Keratinocyte (primary cell): ENCODE measurements at regions not wholly inside any gene's neighbourhood (a gene's known extent, or its start where the extent isn't known, plus 50 kb on each side); places are given as distances from the start of the nearest gene placed in this dataset.

Experiments used
- DNase-seq: peaks from one replicate; pipeline ENCODE4 v3.0.0-alpha.2; 2011; ENCODE audit warnings: low read depth, missing footprints, low spot score
- FAIRE-seq: peaks from 2 replicates; lab custom pipeline; 2011; peaks lifted over from hg19 to GRCh38; lab: Jason Lieb, UNC
- H2AFZ ChIP-seq: 2 replicates; pipeline ENCODE4 v1.6.0; 2012; ENCODE audit warnings: low read length, control low read depth, inconsistent platforms; ENCODE audit not compliant: control insufficient read depth
- H3K27ac ChIP-seq: 2 replicates; pipeline ENCODE4 v1.5.1; 2011; ENCODE audit warnings: low read length; ENCODE audit not compliant: control insufficient read depth, insufficient read depth
- H3K27me3 ChIP-seq: 3 replicates; pipeline ENCODE4 v1.6.0; 2011; ENCODE audit warnings: low read length; ENCODE audit not compliant: control insufficient read depth, insufficient read depth; ENCODE audit errors: extremely low read depth
- H3K36me3 ChIP-seq, 2 experiments: 2 replicates in 1 of 2; 3 replicates in 1 of 2; pipeline ENCODE4 v1.5.1; 2011; ENCODE audit warnings: low read length in 2 of 2, mild to moderate bottlenecking in 1 of 2; ENCODE audit not compliant: control insufficient read depth in 2 of 2, insufficient read depth in 2 of 2; ENCODE audit errors: extremely low read depth in 1 of 2
- H3K4me1 ChIP-seq: 3 replicates; pipeline ENCODE4 v1.5.1; 2011; ENCODE audit warnings: low read length; ENCODE audit not compliant: control insufficient read depth, insufficient read depth; ENCODE audit errors: extremely low read depth
- H3K4me2 ChIP-seq: 3 replicates; pipeline ENCODE4 v1.6.0; 2011; ENCODE audit warnings: low read depth, low read length; ENCODE audit not compliant: control insufficient read depth, insufficient read depth; ENCODE audit errors: extremely low read depth
- H3K4me3 ChIP-seq, 3 experiments: fragments of 200-600 bp in 1 of 3; sonication (generic) in 1 of 3; 2 replicates in 2 of 3; 3 replicates in 1 of 3; pipeline ENCODE4 v1.5.1; 2011 to 2016; ENCODE audit warnings: low read length in 3 of 3, mild to moderate bottlenecking in 3 of 3, control low read depth in 2 of 3, inconsistent platforms in 1 of 3, low read depth in 1 of 3, mixed read lengths in 1 of 3, mixed run types in 1 of 3, moderate library complexity in 1 of 3; ENCODE audit not compliant: control insufficient read depth in 2 of 3, insufficient read depth in 2 of 3; ENCODE audit errors: extremely low read depth in 1 of 3
- H3K79me2 ChIP-seq: 2 replicates; pipeline ENCODE4 v1.6.0; 2012; ENCODE audit warnings: low read length; ENCODE audit not compliant: control insufficient read depth, insufficient read depth
- H3K9ac ChIP-seq: 3 replicates; pipeline ENCODE4 v1.6.0; 2011; ENCODE audit warnings: low read length; ENCODE audit not compliant: control insufficient read depth, insufficient read depth; ENCODE audit errors: extremely low read depth
- H3K9me1 ChIP-seq: 3 replicates; pipeline ENCODE4 v1.6.0; 2011; ENCODE audit warnings: low read length; ENCODE audit not compliant: control insufficient read depth, insufficient read depth; ENCODE audit errors: extremely low read depth
- H3K9me3 ChIP-seq: 2 replicates; pipeline ENCODE4 v1.5.1; 2012; ENCODE audit warnings: low read depth, low read length; ENCODE audit not compliant: control insufficient read depth
- H4K20me1 ChIP-seq: 3 replicates; pipeline ENCODE4 v1.6.0; 2011; ENCODE audit warnings: low read length; ENCODE audit not compliant: control insufficient read depth, insufficient read depth; ENCODE audit errors: extremely low read depth
- CTCF ChIP-seq, 3 experiments: IDR thresholded peaks in 1 of 3; conservative IDR thresholded peaks in 1 of 3; optimal IDR thresholded peaks in 1 of 3; 2 replicates in 2 of 3; 3 replicates in 1 of 3; pipeline versions ENCODE3 to v1.5.1; 2011; ENCODE audit warnings: low read length in 3 of 3, mild to moderate bottlenecking in 3 of 3, moderate library complexity in 2 of 3, control low read depth in 1 of 3, inconsistent platforms in 1 of 3; ENCODE audit not compliant: insufficient read depth in 2 of 3; ENCODE audit errors: extremely low read depth in 1 of 3
- EZH2 ChIP-seq: IDR thresholded peaks from one replicate; pipeline ENCODE4 v1.6.1; 2012; ENCODE audit warnings: inconsistent platforms, mild to moderate bottlenecking, low read length, moderate library complexity
- dilution Hi-C: fragments of 300-500 bp; cut with MboI; formaldehyde crosslinking; loops from one replicate; pipeline ENCODE4 v1.7.0; 2020; ENCODE audit warnings: low sequenced_read_pairs; ENCODE audit not compliant: extremely low pct_ligation_motif_present

- dilution Hi-C loops, result no loop called here
- H3K79me2 ChIP-seq, result no peaks in the 10 kb centered on the region
- DNase-seq (no peak), FAIRE-seq (no peak)
- no peaks in the 10 kb centered on the region for H3K27me3 ChIP-seq
- H3K9me3 ChIP-seq, result no peaks in the 10 kb centered on the region
- no peaks in the 10 kb centered on the region for H3K9me1 ChIP-seq
- H3K27ac ChIP-seq, result no peak overlapping the region
- no peak overlapping the region for H2AFZ ChIP-seq
- no peaks in the 10 kb centered on the region for H3K36me3 ChIP-seq
- H3K4me2 ChIP-seq, result no peak overlapping the region
- H3K4me3 ChIP-seq, result no peak overlapping the region
- no peak overlapping the region for H3K9ac ChIP-seq
- TF ChIP-seq CTCF (optimal IDR thresholded peaks at IDR 0.05 in 1 of 3, IDR thresholded peaks at IDR 0.05 in 1 of 3, conservative IDR thresholded peaks at IDR 0.05 in 1 of 3; ENCODE audit: extremely low read depth in 1 of 3, insufficient read depth in 2 of 3, low read length in 3 of 3) (no peak), EZH2 (no peak)
- H4K20me1 ChIP-seq, result no peaks in the 10 kb centered on the region
- H3K4me1 ChIP-seq, result no peaks in the 10 kb centered on the region
Measured at GRCh38 chr1:78292361-78292760, 198.4 kb upstream of the PTGFR start.

DNA sequence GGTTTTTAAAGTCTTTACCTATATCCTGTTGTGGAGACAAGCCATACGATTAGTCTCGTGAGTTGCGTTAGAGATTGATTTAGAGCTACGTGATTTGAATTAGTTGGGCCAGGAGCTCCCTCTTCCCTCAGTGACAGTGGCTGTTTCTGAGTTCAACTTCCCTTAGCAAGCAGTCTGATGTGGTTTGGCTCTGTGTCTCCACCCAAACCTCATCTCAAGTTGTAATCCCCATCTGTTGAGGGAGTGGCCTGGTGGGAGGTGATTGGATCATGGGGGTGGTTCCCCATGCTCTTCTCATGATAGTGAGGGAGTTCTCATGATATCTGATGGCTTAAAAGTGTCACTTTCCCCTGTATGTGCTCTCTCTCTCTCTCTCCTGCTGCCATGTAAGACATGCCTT, 192.9 kb upstream of the PTGFR start:
- Histone ChIP-seq H3K4me1 (no peaks in the 10 kb centered on the region), H3K9ac (no peak overlapping the region), H3K9me1 (no peaks in the 10 kb centered on the region), H3K27ac (no peak overlapping the region), H3K79me2 (no peaks in the 10 kb centered on the region), H3K27me3 (no peaks in the 10 kb centered on the region), H2AFZ (no peak overlapping the region), H3K9me3 (no peaks in the 10 kb centered on the region), H3K36me3 (no peaks in the 10 kb centered on the region), H3K4me3 (no peak overlapping the region), H3K4me2 (no peak overlapping the region), H4K20me1 (no peaks in the 10 kb centered on the region)
- dilution Hi-C loops, result no loop called here
- no peak for DNase-seq
- TF ChIP-seq CTCF (optimal IDR thresholded peaks at IDR 0.05 in 1 of 3, IDR thresholded peaks at IDR 0.05 in 1 of 3, conservative IDR thresholded peaks at IDR 0.05 in 1 of 3; ENCODE audit: extremely low read depth in 1 of 3, insufficient read depth in 2 of 3, low read length in 3 of 3) (no peak), EZH2 (no peak)
- FAIRE-seq, result no peak
